SK-N-SH (cell line): ENCODE measurements at regions not wholly inside any gene's neighbourhood (a gene's known extent, or its start where the extent isn't known, plus 50 kb on each side); places are given as distances from the start of the nearest gene placed in this dataset.

Source experiments
- CTCF ChIA-PET: fragments of 300-600, 350-600 bp; formaldehyde crosslinking; extraction: SDS; loops from one replicate; lab custom pipeline; 2021; lab: Yijun Ruan, JAX
- POLR2A ChIA-PET: fragments of 350-600 bp; sonication (Branson Sonifier 250); formaldehyde crosslinking; extraction: SDS; loops from one replicate; lab custom pipeline; 2020; ENCODE audit warnings: antibody characterized with exemption, inconsistent platforms; lab: Yijun Ruan, JAX
- DNase-seq: peaks from one replicate; pipeline ENCODE4 v3.0.0; 2012
- H2AFZ ChIP-seq: fragments of 200-600 bp; sonication (generic); 2 replicates; pipeline ENCODE4 v1.8.1; 2016; ENCODE audit warnings: antibody characterized with exemption, mild to moderate bottlenecking, low read depth
- H3F3A ChIP-seq: fragments of 200-600 bp; sonication (generic); replicated peaks from 2 replicates; pipeline ENCODE3; 2016; ENCODE audit warnings: antibody characterized with exemption, mild to moderate bottlenecking; ENCODE audit not compliant: insufficient read depth
- H3K27ac ChIP-seq, 2 experiments: fragments of 200-500 bp in 1 of 2; fragments of 200-600 bp in 1 of 2; sonication (Bioruptor generic) in 1 of 2; sonication (generic), shearing (Covaris generic) in 1 of 2; 2 replicates each; pipeline versions ENCODE4 v1.5.1 to v1.6.1; 2014 to 2016; ENCODE audit warnings: low read depth in 2 of 2, inconsistent platforms in 1 of 2, low read length in 1 of 2, mild to moderate bottlenecking in 1 of 2, mixed read lengths in 1 of 2
- H3K27me3 ChIP-seq: fragments of 200-600 bp; sonication (generic), shearing (Covaris generic); 2 replicates; pipeline ENCODE4 v1.6.1; 2016; ENCODE audit warnings: mixed run types; ENCODE audit not compliant: insufficient read depth
- H3K36me3 ChIP-seq, 2 experiments: fragments of 200-500 bp in 1 of 2; fragments of 200-600 bp in 1 of 2; sonication (Bioruptor generic) in 1 of 2; sonication (generic) in 1 of 2; replicated peaks in 1 of 2; 2 replicates each; pipeline versions ENCODE3 to v1.5.1; 2014 to 2016; ENCODE audit warnings: low read length in 1 of 2, mild to moderate bottlenecking in 1 of 2; ENCODE audit not compliant: insufficient read depth in 2 of 2, control insufficient read depth in 1 of 2
- H3K4me1 ChIP-seq, 2 experiments: fragments of 200-500 bp in 1 of 2; fragments of 200-600 bp in 1 of 2; sonication (Bioruptor generic) in 1 of 2; sonication (generic), shearing (Covaris generic) in 1 of 2; 2 replicates each; pipeline versions ENCODE4 v1.5.1 to v1.6.1; 2014 to 2016; ENCODE audit warnings: low read depth in 1 of 2, low read length in 1 of 2, mixed run types in 1 of 2; ENCODE audit not compliant: insufficient read depth in 2 of 2, control insufficient read depth in 1 of 2
- H3K4me2 ChIP-seq: fragments of 200-600 bp; sonication (generic), shearing (Covaris generic); 2 replicates; pipeline ENCODE4 v1.6.1; 2017; ENCODE audit warnings: mixed run types
- H3K4me3 ChIP-seq, 2 experiments: fragments of 200-500 bp in 1 of 2; fragments of 200-600 bp in 1 of 2; sonication (Bioruptor generic) in 1 of 2; sonication (generic), shearing (Covaris generic) in 1 of 2; 2 replicates each; pipeline versions ENCODE4 v1.5.1 to v1.8.1; 2014 to 2016; ENCODE audit warnings: low read depth in 2 of 2, inconsistent platforms in 1 of 2, low read length in 1 of 2, mild to moderate bottlenecking in 1 of 2, mixed read lengths in 1 of 2, moderate library complexity in 1 of 2
- H3K79me2 ChIP-seq: fragments of 200-600 bp; sonication (generic); 2 replicates; pipeline ENCODE4 v1.8.1; 2017; ENCODE audit warnings: mild to moderate bottlenecking; ENCODE audit not compliant: insufficient read depth
- H3K9ac ChIP-seq: fragments of 200-600 bp; sonication (generic); 2 replicates; pipeline ENCODE4 v1.6.1; 2017; ENCODE audit warnings: mixed run types
- H3K9me2 ChIP-seq: fragments of 200-600 bp; sonication (generic); 2 replicates; pipeline ENCODE4 v1.6.1; 2017; ENCODE audit warnings: mixed run types
- H3K9me3 ChIP-seq: fragments of 200-600 bp; sonication (generic); 2 replicates; pipeline ENCODE4 v1.6.1; 2017; ENCODE audit warnings: mixed run types, mild to moderate bottlenecking, moderate library complexity
- H4K20me1 ChIP-seq: fragments of 200-600 bp; sonication (generic); 2 replicates; pipeline ENCODE4 v1.6.1; 2017; ENCODE audit warnings: mild to moderate bottlenecking, mixed run types; ENCODE audit not compliant: insufficient read depth
- CHD2 ChIP-seq: fragments of 150-350 bp; IDR thresholded peaks from 2 replicates; pipeline ENCODE4 v1.6.1; 2018; ENCODE audit warnings: low read length; ENCODE audit not compliant: partially characterized antibody
- ELF1 ChIP-seq: IDR thresholded peaks from 2 replicates; pipeline ENCODE4 v1.4.0; 2012
- EP300 ChIP-seq, 2 experiments: IDR thresholded peaks; 2 replicates each; pipeline versions ENCODE4 v1.4.0 to v1.6.1; 2012; ENCODE audit warnings: borderline replicate concordance in 1 of 2, low read depth in 1 of 2, low read length in 1 of 2
- EZH2phosphoT487 ChIP-seq: fragments of 200-600 bp; sonication (generic); IDR thresholded peaks from 2 replicates; pipeline ENCODE4 v1.6.1; 2017; ENCODE audit warnings: low read depth, mixed run types, mild to moderate bottlenecking, antibody characterized with exemption, moderate library complexity, borderline replicate concordance
- FOXJ3 ChIP-seq: sonication (generic); formaldehyde crosslinking; IDR thresholded peaks from 2 replicates; pipeline ENCODE4 v1.5.1; 2020; ENCODE audit warnings: mild to moderate bottlenecking, missing genetic modification reagents
- GATA2 ChIP-seq: sonication (generic); formaldehyde crosslinking; IDR thresholded peaks from 2 replicates; pipeline ENCODE4 v1.5.0; 2020; ENCODE audit warnings: mild to moderate bottlenecking, missing genetic modification reagents
- IRF3 ChIP-seq: fragments of 150-350 bp; IDR thresholded peaks from 2 replicates; pipeline ENCODE4 v1.6.1; 2016; ENCODE audit warnings: mild to moderate bottlenecking, low read depth, low read length
- JUND ChIP-seq: IDR thresholded peaks from 2 replicates; pipeline ENCODE4 v1.4.0; 2012
- MAX ChIP-seq: IDR thresholded peaks from 2 replicates; pipeline ENCODE4 v1.4.0; 2012; ENCODE audit warnings: low read depth
- MEF2A ChIP-seq: IDR thresholded peaks from 2 replicates; pipeline ENCODE4 v1.4.0; 2012; ENCODE audit warnings: low read depth, borderline replicate concordance
- PBX3 ChIP-seq: IDR thresholded peaks from 2 replicates; pipeline ENCODE4; 2012
- POLR2AphosphoS5 ChIP-seq: IDR thresholded peaks from 2 replicates; pipeline ENCODE4 v1.6.1; 2012; ENCODE audit warnings: low read depth, low read length
- RAD21 ChIP-seq: IDR thresholded peaks from 2 replicates; pipeline ENCODE4 v1.6.1; 2012; ENCODE audit warnings: mild to moderate bottlenecking, low read length
- RFX5 ChIP-seq: IDR thresholded peaks from 2 replicates; pipeline ENCODE4 v1.6.1; 2012; ENCODE audit warnings: mild to moderate bottlenecking, improper control_type of control experiment, low read length
- RXRA ChIP-seq: IDR thresholded peaks from 2 replicates; pipeline ENCODE4 v1.4.0; 2012; ENCODE audit warnings: low read depth, mild to moderate bottlenecking, borderline replicate concordance
- SIN3A ChIP-seq: IDR thresholded peaks from 2 replicates; pipeline ENCODE4 v1.6.1; 2012; ENCODE audit warnings: low read depth, mild to moderate bottlenecking, low read length, moderate library complexity, borderline replicate concordance
- TAF1 ChIP-seq: IDR thresholded peaks from 2 replicates; pipeline ENCODE4 v1.6.1; 2012; ENCODE audit warnings: low read depth, mild to moderate bottlenecking, low read length, moderate library complexity, borderline replicate concordance
- TCF12 ChIP-seq: IDR thresholded peaks from 2 replicates; pipeline ENCODE4 v1.4.0; 2012
- USF1 ChIP-seq: IDR thresholded peaks from 2 replicates; pipeline ENCODE4 v1.4.0; 2012; ENCODE audit warnings: low read depth, borderline replicate concordance
- USF2 ChIP-seq: fragments of 150-350 bp; IDR thresholded peaks from 2 replicates; pipeline ENCODE4 v1.6.1; 2017; ENCODE audit warnings: antibody characterized with exemption, low read length, low read depth, borderline replicate concordance
- YY1 ChIP-seq: IDR thresholded peaks from 2 replicates; pipeline ENCODE4 v1.4.0; 2012; ENCODE audit warnings: low read depth, mild to moderate bottlenecking
- ZBTB33 ChIP-seq: IDR thresholded peaks from 2 replicates; pipeline ENCODE4 v1.4.0; 2012; ENCODE audit warnings: low read depth, borderline replicate concordance
- WGBS: methylation state at CpG from one replicate; pipeline ENCODE4 v1.1.6; 2017; ENCODE audit warnings: low lambda C conversion rate; 5-methylcytosine and 5-hydroxymethylcytosine counted together

- no peak for TF ChIP-seq TCF12
- no peak for TF ChIP-seq MEF2A
- no peak for TF ChIP-seq EP300 (IDR thresholded peaks at IDR 0.05; ENCODE audit: borderline replicate concordance in 1 of 2, low read depth in 1 of 2, low read length in 1 of 2)
- TF ChIP-seq RAD21, result no peak
- no peak for TF ChIP-seq RXRA
- TF ChIP-seq ELF1, result no peak
- TF ChIP-seq RFX5, result no peak
- TF ChIP-seq USF1, result no peak
- no peak for TF ChIP-seq MAX
- TF ChIP-seq PBX3, result no peak
- TF ChIP-seq SIN3A, result no peak
- no peak for TF ChIP-seq POLR2AphosphoS5
- TF ChIP-seq FOXJ3, result no peak
- no peak for TF ChIP-seq JUND
- TF ChIP-seq TAF1, result no peak
- TF ChIP-seq CHD2, result no peak
- no peak for TF ChIP-seq ZBTB33
- H3K36me3 ChIP-seq, result no peaks in the 10 kb centered on the region
- no peaks in the 10 kb centered on the region for H3K4me1 ChIP-seq
- H3K27ac ChIP-seq, result no peak overlapping the region
- no peaks in the 10 kb centered on the region for H4K20me1 ChIP-seq
- H3K79me2 ChIP-seq, result no peaks in the 10 kb centered on the region
- H3K9me2 ChIP-seq, result no peaks in the 10 kb centered on the region
- POLR2A ChIA-PET, result no interaction called here
- no peak for DNase-seq
- H2AFZ ChIP-seq, result no peak overlapping the region
- WGBS, result 0% methylated on average over 1 of the region's 1 CpG
- H3K9ac ChIP-seq, result no peak overlapping the region
- no peak overlapping the region for H3K4me3 ChIP-seq
- CTCF ChIA-PET, result no interaction called here
- H3F3A ChIP-seq, result no peaks in the 10 kb centered on the region
- no peaks in the 10 kb centered on the region for H3K9me3 ChIP-seq
- H3K4me2 ChIP-seq, result no peak overlapping the region
- no peaks in the 10 kb centered on the region for H3K27me3 ChIP-seq
Observed at GRCh38 chr14:84991021-84991420, 538.9 kb upstream of the FLRT2 start.

GRCh38 chr14:84998216-84998615 lies 531.7 kb upstream of the FLRT2 start:
- Histone ChIP-seq H3K27me3 (no peaks in the 10 kb centered on the region), H4K20me1 (no peaks in the 10 kb centered on the region), H3F3A (no peaks in the 10 kb centered on the region), H3K4me3 (no peak overlapping the region), H3K36me3 (no peaks in the 10 kb centered on the region), H3K9me3 (no peaks in the 10 kb centered on the region), H3K79me2 (no peaks in the 10 kb centered on the region), H2AFZ (no peak overlapping the region), H3K9ac (no peak overlapping the region), H3K4me1 (no peaks in the 10 kb centered on the region), H3K4me2 (no peak overlapping the region), H3K27ac (no peak overlapping the region), H3K9me2 (no peaks in the 10 kb centered on the region)
- no peak for DNase-seq
- ChIA-PET CTCF (no interaction called here), POLR2A (no interaction called here)
- TF ChIP-seq RXRA, result no peak
- TF ChIP-seq USF2, result no peak
- TF ChIP-seq TAF1, result no peak
- no peak for TF ChIP-seq ELF1
- TF ChIP-seq GATA2, result no peak
- TF ChIP-seq PBX3, result no peak
- TF ChIP-seq TCF12, result no peak
- no peak for TF ChIP-seq IRF3
- no peak for TF ChIP-seq EZH2phosphoT487
- TF ChIP-seq YY1, result no peak
